SH-SY5Y (cell line): ENCODE measurements at regions not wholly inside any gene's neighbourhood (a gene's known extent, or its start where the extent isn't known, plus 50 kb on each side); places are given as distances from the start of the nearest gene placed in this dataset.

ENCODE experiments used
- GATA2 ChIP-seq: IDR thresholded peaks from 2 replicates; pipeline ENCODE4 v1.6.1; 2011; ENCODE audit warnings: mild to moderate bottlenecking, low read depth, low read length
- GATA3 ChIP-seq: IDR thresholded peaks from 2 replicates; pipeline ENCODE4 v1.6.1; 2011; ENCODE audit warnings: low read depth, mild to moderate bottlenecking, low read length, moderate library complexity

DNA sequence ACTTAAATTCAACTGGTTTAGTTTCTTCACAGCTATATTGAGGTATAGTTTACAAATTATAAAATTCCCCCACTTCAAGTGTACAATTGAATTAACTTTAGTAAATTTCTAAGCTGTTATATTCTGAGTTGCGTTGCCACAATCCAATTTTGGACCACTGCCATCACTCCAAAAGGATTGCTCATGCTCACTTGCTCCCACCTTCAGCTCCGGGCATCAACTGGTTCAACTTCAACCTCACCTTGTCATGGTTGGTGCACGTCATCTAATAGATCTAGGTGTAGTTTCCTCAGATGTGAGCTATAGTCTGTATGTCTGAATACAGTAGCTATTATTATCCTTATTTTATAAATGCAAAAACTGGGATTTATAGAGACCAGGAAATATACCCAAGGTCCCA is 942.5 kb upstream of the WWC1 start:
- TF ChIP-seq GATA2 (no peak), GATA3 (no peak)
